Choroid plexus epithelial cell (primary cell): ENCODE measurements at regions not wholly inside any gene's neighbourhood (a gene's known extent, or its start where the extent isn't known, plus 50 kb on each side); places are given as distances from the start of the nearest gene placed in this dataset.

Source experiments
- DNase-seq: peaks from one replicate; pipeline ENCODE4 v3.0.0-alpha.2; 2010; ENCODE audit warnings: low read depth
- H3K4me3 ChIP-seq: 2 replicates; pipeline ENCODE4 v1.5.1; 2011; ENCODE audit warnings: low read depth, mild to moderate bottlenecking, control low read depth, low read length, moderate library complexity
- TF ChIP-seq, protein P1 (sequence below): conservative IDR thresholded peaks from 2 replicates; pipeline ENCODE4 v1.5.1; 2011; ENCODE audit warnings: low read depth, mild to moderate bottlenecking, control low read depth, inconsistent platforms, low read length, moderate library complexity

GRCh38 chr1:55337801-55338447, 122.8 kb upstream of the USP24 start:
- TF ChIP-seq, protein P1, sequence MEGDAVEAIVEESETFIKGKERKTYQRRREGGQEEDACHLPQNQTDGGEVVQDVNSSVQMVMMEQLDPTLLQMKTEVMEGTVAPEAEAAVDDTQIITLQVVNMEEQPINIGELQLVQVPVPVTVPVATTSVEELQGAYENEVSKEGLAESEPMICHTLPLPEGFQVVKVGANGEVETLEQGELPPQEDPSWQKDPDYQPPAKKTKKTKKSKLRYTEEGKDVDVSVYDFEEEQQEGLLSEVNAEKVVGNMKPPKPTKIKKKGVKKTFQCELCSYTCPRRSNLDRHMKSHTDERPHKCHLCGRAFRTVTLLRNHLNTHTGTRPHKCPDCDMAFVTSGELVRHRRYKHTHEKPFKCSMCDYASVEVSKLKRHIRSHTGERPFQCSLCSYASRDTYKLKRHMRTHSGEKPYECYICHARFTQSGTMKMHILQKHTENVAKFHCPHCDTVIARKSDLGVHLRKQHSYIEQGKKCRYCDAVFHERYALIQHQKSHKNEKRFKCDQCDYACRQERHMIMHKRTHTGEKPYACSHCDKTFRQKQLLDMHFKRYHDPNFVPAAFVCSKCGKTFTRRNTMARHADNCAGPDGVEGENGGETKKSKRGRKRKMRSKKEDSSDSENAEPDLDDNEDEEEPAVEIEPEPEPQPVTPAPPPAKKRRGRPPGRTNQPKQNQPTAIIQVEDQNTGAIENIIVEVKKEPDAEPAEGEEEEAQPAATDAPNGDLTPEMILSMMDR: peak; percentile 78

DNA sequence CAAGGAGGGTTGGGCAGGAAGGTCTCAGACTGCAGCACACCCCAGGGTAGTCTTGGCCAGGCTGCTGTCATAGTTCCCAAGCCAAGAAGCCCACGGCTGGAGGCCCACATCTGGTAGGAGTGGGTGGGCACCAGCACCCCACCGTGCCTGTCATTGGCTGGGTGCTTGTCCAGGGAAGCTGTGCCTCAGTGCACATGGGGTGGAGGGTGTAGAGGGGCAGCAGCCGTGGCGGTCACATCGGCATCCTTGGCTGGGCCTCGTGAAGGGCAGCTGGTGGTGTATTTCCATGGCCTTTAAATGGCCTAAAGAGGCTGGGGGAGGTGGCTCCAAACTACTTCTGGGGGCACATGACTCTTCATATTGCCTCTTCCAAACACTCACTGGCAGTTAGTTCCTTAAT, 119.6 kb upstream of the USP24 start:
- no peak overlapping the region for H3K4me3 ChIP-seq
- no peak for DNase-seq
- TF ChIP-seq, protein P1: no peak

More at GRCh38 chr1:55337801-55338447, 122.8 kb upstream of the USP24 start:
- peak; percentile 89 for DNase-seq
- no peak overlapping the region for H3K4me3 ChIP-seq

GRCh38 chr1:55334160-55334559, 119.0 kb upstream of the USP24 start:
- TF ChIP-seq, protein P1: no peak
- no peak overlapping the region for H3K4me3 ChIP-seq
- no peak for DNase-seq

DNA sequence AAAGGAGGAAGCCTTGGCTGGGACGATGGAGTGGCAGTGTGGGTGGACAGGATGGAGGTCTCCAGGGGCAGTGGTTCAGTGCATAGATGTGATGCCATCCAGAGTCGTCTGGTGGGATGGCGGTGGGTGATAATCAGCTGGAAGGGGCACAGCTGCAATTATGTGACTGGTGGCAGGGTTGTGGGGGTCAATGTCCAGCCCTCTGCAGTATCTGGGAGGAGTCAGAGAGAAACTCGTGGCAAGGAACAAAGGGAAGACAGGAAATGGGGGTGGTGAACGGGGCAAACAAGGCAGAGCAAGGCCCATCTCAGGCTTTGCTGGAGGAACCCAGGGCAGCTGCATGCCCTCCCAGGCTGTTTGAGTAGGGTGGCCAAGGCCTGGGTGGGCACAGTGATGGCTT, 118.3 kb upstream of the USP24 start:
- DNase-seq: no peak
- no peak overlapping the region for H3K4me3 ChIP-seq
- TF ChIP-seq, protein P1: no peak

- DNase-seq: no peak
- H3K4me3 ChIP-seq: no peak overlapping the region
- TF ChIP-seq, protein P1: no peak
These were observed 116.2 kb upstream of the USP24 start for GRCh38 chr1:55331351-55331750.

GRCh38 chr1:55329808-55330432, 114.8 kb upstream of the USP24 start:
- no peak for DNase-seq
- TF ChIP-seq, protein P1: no peak
- no peak overlapping the region for H3K4me3 ChIP-seq

DNA sequence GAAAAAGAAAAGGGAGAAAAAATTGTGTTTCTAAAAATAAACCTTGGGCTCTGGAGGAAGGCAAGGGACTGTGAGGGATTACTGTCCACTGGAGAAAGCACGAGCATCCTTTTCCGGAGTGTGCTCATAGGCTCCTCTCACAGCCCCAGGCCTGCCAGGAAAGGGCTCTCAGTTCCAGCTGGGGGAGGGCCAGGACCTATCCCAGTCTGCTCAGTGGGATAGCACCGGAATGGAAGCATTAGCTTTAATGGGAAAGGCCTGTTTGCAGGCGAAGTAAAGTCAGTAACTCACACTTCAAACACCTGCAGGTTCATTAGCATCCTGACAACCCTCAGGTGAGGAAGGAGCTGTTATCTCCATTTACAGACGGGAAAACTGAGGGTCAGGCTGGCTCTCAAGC, 113.9 kb upstream of the USP24 start:
- TF ChIP-seq, protein P1: no peak
- no peak for DNase-seq
- no peak overlapping the region for H3K4me3 ChIP-seq
